OCI-LY1 (cell line): ENCODE measurements at regions not wholly inside any gene's neighbourhood (a gene's known extent, or its start where the extent isn't known, plus 50 kb on each side); places are given as distances from the start of the nearest gene placed in this dataset.

Source experiments
- H2AFZ ChIP-seq: fragments of 200-600 bp; sonication (generic), shearing (Covaris generic); 2 replicates; pipeline ENCODE4 v1.6.0; 2014; ENCODE audit warnings: antibody characterized with exemption, mild to moderate bottlenecking, low read length
- H3F3A ChIP-seq: fragments of 200-600 bp; sonication (generic), shearing (Covaris generic); 2 replicates; pipeline ENCODE4 v1.6.0; 2014; ENCODE audit warnings: mild to moderate bottlenecking, antibody characterized with exemption, low read length, moderate library complexity; ENCODE audit not compliant: insufficient read depth
- H3K27ac ChIP-seq: fragments of 200-600 bp; sonication (generic); 2 replicates; pipeline ENCODE4 v1.5.1; 2014; ENCODE audit warnings: low read length, mixed run types, mild to moderate bottlenecking, low read depth; ENCODE audit not compliant: poor library complexity, severe bottlenecking
- H3K27me3 ChIP-seq: fragments of 200-600 bp; sonication (generic); 2 replicates; pipeline ENCODE4 v1.6.0; 2014; ENCODE audit warnings: antibody characterized with exemption, mild to moderate bottlenecking, low read length, moderate library complexity; ENCODE audit not compliant: insufficient read depth
- H3K36me3 ChIP-seq: fragments of 200-600 bp; sonication (generic); 2 replicates; pipeline ENCODE4 v1.6.1; 2014; ENCODE audit warnings: mild to moderate bottlenecking, antibody characterized with exemption, low read length, moderate library complexity, mixed read lengths; ENCODE audit not compliant: insufficient read depth
- H3K4me1 ChIP-seq: fragments of 200-600 bp; sonication (generic); 2 replicates; pipeline ENCODE4 v1.5.1; 2014; ENCODE audit warnings: mild to moderate bottlenecking, low read length, moderate library complexity; ENCODE audit not compliant: insufficient read depth, severe bottlenecking
- H3K4me2 ChIP-seq: fragments of 200-600 bp; sonication (generic), shearing (Covaris generic); 2 replicates; pipeline ENCODE4 v1.6.1; 2014; ENCODE audit warnings: low read length
- H3K4me3 ChIP-seq: fragments of 200-600 bp; sonication (generic); 2 replicates; pipeline ENCODE4 v1.5.1; 2014; ENCODE audit warnings: low read length, low read depth, mild to moderate bottlenecking, mixed read lengths; ENCODE audit not compliant: poor library complexity, severe bottlenecking
- H3K79me2 ChIP-seq: fragments of 200-600 bp; shearing (Covaris generic); 2 replicates; pipeline ENCODE4 v1.6.1; 2016; ENCODE audit warnings: mixed run types, low read length, mixed read lengths; ENCODE audit not compliant: insufficient read depth
- H3K9ac ChIP-seq: fragments of 200-600 bp; sonication (generic), shearing (Covaris generic); 2 replicates; pipeline ENCODE4 v1.6.1; 2014; ENCODE audit warnings: mild to moderate bottlenecking, low read length, mixed read lengths
- H3K9me2 ChIP-seq: fragments of 200-600 bp; sonication (generic), shearing (Covaris generic); 2 replicates; pipeline ENCODE4 v1.6.1; 2014; ENCODE audit warnings: low read depth, mild to moderate bottlenecking, low read length, mixed read lengths
- H3K9me3 ChIP-seq: fragments of 200-600 bp; shearing (Covaris generic); 2 replicates; pipeline ENCODE4 v1.6.1; 2014; ENCODE audit warnings: low read length, mixed read lengths
- H4K20me1 ChIP-seq: fragments of 200-600 bp; sonication (generic), shearing (Covaris generic); 2 replicates; pipeline ENCODE4 v1.6.0; 2016; ENCODE audit warnings: mild to moderate bottlenecking, low read length; ENCODE audit not compliant: insufficient read depth
- EZH2 ChIP-seq: fragments of 200-600 bp; sonication (generic), shearing (Covaris generic); IDR thresholded peaks from 2 replicates; pipeline ENCODE4 v1.8.0; 2017; ENCODE audit warnings: borderline replicate concordance, mixed run types, mild to moderate bottlenecking, antibody characterized with exemption, low read length, moderate library complexity, mixed read lengths
- TF ChIP-seq, protein P1 (sequence below): fragments of 200-600 bp; sonication (generic), shearing (Covaris generic); IDR thresholded peaks from 2 replicates; pipeline ENCODE4 v1.5.1; 2017; ENCODE audit warnings: mild to moderate bottlenecking, antibody characterized with exemption, low read length, moderate library complexity, mixed read lengths

DNA sequence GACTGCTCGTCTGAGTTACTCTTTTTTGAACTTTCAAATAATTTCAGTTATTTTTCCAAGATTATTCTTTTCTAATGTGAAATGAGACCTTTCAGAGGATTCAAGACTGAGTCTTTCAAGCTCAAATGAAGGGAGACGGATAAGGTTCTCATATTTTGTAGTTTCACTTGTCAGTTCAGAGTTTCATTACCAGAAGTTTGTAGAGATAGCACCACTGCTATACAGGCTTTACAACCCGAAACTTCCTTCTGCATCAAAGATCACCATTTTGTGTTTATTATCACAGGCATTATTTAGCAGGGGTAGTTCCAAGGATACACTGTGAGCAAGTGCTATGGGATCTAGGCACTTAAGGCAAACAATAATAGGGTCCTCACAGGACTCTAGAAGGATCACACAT is 74.7 kb upstream of the EPHA7 start:
- Histone ChIP-seq H3K4me1 (no peaks in the 10 kb centered on the region), H3K9me2 (no peaks in the 10 kb centered on the region), H3K4me2 (no peak overlapping the region), H3K9ac (no peak overlapping the region), H3K79me2 (no peaks in the 10 kb centered on the region), H3K27ac (no peak overlapping the region), H3K27me3 (no peaks in the 10 kb centered on the region), H3K36me3 (no peaks in the 10 kb centered on the region), H3F3A (no peaks in the 10 kb centered on the region), H2AFZ (no peak overlapping the region), H4K20me1 (no peaks in the 10 kb centered on the region), H3K4me3 (no peak overlapping the region), H3K9me3 (no peaks in the 10 kb centered on the region)
- no peak for TF ChIP-seq EZH2
- TF ChIP-seq, protein P1, sequence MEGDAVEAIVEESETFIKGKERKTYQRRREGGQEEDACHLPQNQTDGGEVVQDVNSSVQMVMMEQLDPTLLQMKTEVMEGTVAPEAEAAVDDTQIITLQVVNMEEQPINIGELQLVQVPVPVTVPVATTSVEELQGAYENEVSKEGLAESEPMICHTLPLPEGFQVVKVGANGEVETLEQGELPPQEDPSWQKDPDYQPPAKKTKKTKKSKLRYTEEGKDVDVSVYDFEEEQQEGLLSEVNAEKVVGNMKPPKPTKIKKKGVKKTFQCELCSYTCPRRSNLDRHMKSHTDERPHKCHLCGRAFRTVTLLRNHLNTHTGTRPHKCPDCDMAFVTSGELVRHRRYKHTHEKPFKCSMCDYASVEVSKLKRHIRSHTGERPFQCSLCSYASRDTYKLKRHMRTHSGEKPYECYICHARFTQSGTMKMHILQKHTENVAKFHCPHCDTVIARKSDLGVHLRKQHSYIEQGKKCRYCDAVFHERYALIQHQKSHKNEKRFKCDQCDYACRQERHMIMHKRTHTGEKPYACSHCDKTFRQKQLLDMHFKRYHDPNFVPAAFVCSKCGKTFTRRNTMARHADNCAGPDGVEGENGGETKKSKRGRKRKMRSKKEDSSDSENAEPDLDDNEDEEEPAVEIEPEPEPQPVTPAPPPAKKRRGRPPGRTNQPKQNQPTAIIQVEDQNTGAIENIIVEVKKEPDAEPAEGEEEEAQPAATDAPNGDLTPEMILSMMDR, result no peak

DNA sequence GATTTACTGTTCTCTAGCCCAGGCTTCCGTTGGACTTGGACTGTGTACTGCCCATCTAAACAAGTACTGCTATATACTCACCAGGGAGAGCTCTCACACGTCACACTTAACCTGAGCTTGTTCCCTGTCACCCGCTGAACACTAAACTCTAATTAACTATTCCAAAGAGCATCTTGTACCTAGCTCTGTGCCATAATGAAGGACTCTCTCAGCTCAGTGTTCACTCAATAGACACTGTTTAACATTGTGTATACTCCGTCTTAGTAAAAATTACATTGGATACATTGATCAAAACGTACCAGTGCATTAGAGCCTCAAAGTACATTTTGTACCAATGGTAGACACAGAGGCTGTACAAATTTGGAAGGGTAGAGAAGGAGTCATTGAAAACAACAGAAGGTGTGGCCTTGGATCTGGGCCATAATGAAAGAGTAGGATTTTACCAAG is 55.4 kb upstream of the EPHA7 start:
- Histone ChIP-seq H3K9ac (no peak overlapping the region), H4K20me1 (no peaks in the 10 kb centered on the region), H3K4me1 (no peaks in the 10 kb centered on the region), H2AFZ (no peak overlapping the region), H3K9me3 (no peaks in the 10 kb centered on the region), H3K27ac (no peak overlapping the region), H3K36me3 (no peaks in the 10 kb centered on the region), H3K27me3 (no peaks in the 10 kb centered on the region), H3K9me2 (no peaks in the 10 kb centered on the region), H3F3A (no peaks in the 10 kb centered on the region), H3K4me2 (no peak overlapping the region), H3K4me3 (no peak overlapping the region), H3K79me2 (no peaks in the 10 kb centered on the region)
- TF ChIP-seq, protein P1, result no peak
- no peak for TF ChIP-seq EZH2

GRCh38 chr6:93471281-93471680 is 51.9 kb upstream of the EPHA7 start:
- Histone ChIP-seq H3K4me1 (no peaks in the 10 kb centered on the region), H3K9me2 (no peaks in the 10 kb centered on the region), H3K9me3 (no peaks in the 10 kb centered on the region), H3K27me3 (no peaks in the 10 kb centered on the region), H2AFZ (no peak overlapping the region), H3K27ac (no peak overlapping the region), H4K20me1 (no peaks in the 10 kb centered on the region), H3K4me3 (no peak overlapping the region), H3K36me3 (no peaks in the 10 kb centered on the region), H3K9ac (no peak overlapping the region), H3K4me2 (no peak overlapping the region), H3F3A (no peaks in the 10 kb centered on the region), H3K79me2 (no peaks in the 10 kb centered on the region)
- TF ChIP-seq, protein P1, result no peak
- no peak for TF ChIP-seq EZH2
